Fibroblast of skin of scalp (primary cell): ENCODE measurements at regions not wholly inside any gene's neighbourhood (a gene's known extent, or its start where the extent isn't known, plus 50 kb on each side); places are given as distances from the start of the nearest gene placed in this dataset.

Experiments used
- DNase-seq: peaks from one replicate; pipeline ENCODE4 v3.0.0-alpha.2; 2013

DNA sequence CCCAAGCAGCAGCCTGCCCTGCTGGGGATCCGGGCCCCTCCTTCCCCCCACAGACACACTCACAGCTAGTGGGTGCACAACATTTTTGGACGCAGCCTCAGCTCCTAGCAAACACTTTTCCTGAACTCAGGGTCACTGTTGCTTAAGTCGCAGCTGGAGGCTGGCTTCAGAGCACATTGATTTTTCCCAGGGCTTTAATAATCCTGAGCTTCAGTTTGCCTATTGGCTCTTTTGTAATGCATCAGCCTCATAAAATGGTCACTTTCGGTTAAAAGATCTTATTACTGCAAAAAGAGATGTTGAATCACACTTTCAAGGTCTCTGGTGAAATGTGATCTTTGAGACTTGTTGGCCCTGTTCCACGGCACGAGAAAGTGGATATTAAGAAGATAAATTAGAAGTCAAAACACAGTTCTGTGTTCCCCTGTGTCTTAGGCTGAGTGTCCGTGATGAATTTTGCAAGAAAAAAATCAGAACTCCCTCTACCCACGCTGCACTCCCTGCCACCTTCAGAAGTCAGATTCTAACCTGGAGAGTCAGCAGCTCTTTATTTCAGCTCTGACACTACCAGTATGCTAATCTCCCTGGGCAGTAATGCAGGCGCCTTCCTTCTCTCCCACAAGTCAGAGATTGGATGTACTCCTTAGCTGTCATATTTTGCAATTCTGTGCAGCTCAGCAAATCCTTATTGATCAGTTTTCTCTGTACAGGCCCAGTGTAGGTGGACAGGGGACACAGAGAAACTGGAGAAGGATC, 158.2 kb upstream of the E2F8 start:
- peak; percentile 61 for DNase-seq

GRCh38 chr11:19398273-19398672, 157.5 kb upstream of the E2F8 start:
- DNase-seq, result no peak

DNA sequence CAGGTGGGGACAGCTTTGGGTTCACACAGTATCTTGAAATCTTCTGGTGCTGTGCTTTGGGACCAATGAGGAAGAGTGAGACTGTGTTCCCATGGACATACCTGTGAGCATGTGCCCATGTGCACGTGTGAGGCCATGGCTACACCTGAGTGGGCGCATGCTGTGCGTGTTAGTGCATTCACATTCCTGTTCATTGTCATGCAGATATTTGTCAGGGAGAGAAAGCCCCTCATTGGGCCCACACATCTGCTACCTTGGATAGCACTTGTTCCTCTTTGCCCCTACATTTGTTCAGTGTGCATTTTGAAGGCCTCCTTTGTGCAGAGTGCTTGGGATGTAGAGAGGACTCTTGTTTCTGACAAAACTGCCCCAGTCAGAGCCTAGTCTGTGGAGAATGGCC, 154.3 kb upstream of the E2F8 start:
- DNase-seq, result no peak

DNA sequence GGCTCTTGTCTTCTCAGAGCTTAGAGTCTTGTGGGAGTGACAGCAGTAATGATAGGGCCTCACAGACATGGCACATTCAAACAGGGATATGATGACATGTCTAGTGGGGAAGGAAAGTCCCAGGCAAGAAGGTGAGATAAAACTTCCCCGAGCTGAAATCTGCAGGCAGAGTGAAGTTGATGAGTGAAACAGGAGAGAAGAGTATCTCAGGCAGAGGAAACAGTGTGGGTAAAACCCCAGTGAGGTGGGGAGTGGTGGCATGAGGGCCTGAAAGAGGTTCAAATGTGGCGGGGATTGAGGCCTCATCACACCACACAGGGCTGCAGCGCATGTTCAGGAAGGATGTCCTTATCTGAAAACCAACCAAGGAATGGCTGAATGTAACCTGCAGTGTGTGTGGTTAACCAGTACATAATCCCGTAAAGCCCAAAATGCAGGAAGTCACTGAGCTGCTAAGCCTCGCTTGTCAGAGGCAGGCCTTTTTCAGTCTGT, 153.8 kb upstream of the E2F8 start:
- DNase-seq, result no peak

- peak; percentile 69 for DNase-seq
These were observed 153.2 kb upstream of the E2F8 start for GRCh38 chr11:19393941-19394340.

DNA sequence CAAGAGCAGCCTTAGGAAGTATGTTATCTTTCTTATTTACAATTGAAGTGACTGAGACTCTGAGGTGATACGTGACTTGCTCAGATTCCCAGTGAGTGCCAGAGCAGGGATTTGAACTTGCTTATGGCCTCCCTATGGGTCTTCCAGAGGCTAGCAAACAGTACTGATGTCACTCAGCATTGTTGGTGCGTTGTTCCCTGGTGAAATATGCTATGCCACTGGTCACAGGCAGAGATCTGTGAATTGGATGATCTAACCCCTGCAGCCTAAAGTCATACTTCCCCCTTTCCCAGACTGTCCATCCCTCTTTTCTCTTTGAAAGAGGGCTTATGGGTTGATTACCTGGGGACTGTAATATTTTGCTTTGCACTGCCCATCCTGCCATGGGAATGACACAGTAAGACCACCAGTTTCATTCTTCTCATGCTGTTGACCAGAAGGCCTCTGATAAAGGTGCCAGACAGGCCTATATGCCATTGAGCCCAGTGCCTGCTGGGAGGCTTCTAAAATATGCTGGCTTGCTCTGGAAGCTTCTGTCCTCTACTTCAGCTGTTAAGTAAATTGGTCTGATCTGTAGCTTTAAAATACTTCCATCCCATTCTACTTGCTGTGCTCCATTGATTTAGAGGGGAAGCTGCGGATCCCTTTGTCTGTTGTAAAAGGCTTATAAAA, 152.2 kb upstream of the E2F8 start:
- no peak for DNase-seq

GRCh38 chr11:19392321-19392720, 151.6 kb upstream of the E2F8 start:
- DNase-seq, result no peak

- DNase-seq, result no peak
These were observed 150.9 kb upstream of the E2F8 start for GRCh38 chr11:19391652-19392051.

DNA sequence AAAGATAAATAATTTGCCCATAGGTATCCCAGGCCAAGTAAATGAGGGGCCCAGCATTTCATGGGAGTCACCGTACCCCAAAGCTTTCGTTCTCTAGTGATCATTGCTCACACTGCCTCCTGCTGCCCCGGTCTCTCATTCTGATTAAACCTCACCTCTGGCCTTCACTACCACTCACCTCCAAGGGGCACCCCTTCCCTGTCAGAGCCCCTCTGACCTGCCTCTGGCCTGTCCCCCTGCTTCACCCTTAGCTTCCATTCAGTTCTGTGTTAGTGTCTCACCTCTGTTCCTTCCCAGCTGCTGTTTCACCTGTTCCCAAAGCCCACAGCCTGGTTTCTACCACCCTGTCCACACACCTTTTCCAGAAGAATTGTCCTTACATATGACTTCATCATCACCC, 150.3 kb upstream of the E2F8 start:
- DNase-seq, result no peak

- DNase-seq, result no peak
These were observed 149.1 kb upstream of the E2F8 start for GRCh38 chr11:19389787-19390303.

DNA sequence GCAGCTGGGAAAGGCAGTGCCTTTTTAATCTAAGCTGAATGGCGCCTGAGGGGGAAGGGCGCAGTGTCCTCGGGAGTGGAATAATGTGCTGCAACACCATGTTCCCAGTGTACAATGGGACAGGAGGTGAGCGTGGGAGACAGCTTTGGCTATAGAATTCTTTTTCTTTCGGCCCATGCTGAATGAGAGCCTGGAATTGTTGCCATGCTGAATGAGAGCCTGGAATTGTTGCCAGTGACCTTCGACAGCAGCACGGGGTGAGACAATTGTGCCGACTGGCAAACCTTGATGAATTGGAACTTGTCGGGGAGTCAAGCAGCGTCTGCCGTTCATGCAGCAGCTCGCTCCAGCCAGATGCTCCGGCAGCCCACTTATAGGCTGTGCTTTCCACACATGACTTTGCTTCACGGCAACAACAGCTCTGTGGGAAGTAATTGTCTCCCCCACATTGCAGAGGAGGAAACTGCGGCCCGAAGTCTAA, 141.4 kb upstream of the E2F8 start:
- DNase-seq, result no peak

GRCh38 chr11:19380375-19380774, 139.6 kb upstream of the E2F8 start:
- peak; percentile 90 for DNase-seq

- no peak for DNase-seq
These were observed 138.7 kb upstream of the E2F8 start for GRCh38 chr11:19379465-19379864.

DNA sequence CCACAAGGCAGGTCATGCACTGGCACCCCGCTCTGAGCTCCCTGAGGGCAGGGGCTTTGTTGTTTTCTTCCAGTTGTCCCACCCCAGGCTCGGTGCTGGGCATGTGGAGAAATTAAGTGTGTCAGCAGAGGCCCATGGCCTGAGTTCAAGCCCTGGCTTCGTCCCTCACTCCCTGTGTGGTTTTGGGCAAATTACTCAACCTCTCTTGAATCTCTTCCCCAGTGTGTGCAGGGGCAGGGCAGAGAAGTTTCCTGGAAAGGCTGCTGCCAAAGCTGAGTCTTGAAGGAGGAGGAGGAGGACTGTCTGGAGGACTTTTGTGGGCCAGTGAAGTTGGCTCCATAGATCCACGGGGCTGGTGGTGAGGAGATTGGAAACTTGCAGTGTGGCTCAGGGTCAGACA, 138.1 kb upstream of the E2F8 start:
- no peak for DNase-seq

- DNase-seq, result no peak
These were observed 137.1 kb upstream of the E2F8 start for GRCh38 chr11:19377881-19378280.

- no peak for DNase-seq
These were observed 134.7 kb upstream of the E2F8 start for GRCh38 chr11:19375440-19375839.

DNA sequence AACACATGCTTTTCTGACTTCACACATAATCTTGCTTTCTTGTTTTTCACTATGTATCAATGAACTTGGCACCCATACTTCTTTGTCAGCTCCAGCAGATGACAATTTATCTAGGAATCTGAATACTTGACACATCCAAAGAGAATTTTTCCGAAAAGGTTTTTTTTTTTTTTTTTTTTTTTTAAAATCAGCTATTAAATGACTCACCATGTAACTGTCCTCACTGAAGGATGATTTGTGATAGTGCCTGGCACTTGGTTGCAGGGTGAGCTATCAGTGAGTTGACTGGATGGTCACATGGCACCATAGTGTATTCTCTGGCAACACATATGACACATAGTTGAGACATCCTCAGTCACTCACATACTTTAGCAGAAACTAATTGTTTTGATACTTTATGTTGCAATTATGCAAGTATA, 133.4 kb upstream of the E2F8 start:
- DNase-seq, result peak; percentile 99

GRCh38 chr11:19372381-19372780, 131.6 kb upstream of the E2F8 start:
- no peak for DNase-seq

GRCh38 chr11:19370100-19370861, 129.5 kb upstream of the E2F8 start:
- DNase-seq, result peak; percentile 96

- peak; percentile 94 for DNase-seq
These were observed 128.1 kb upstream of the E2F8 start for GRCh38 chr11:19368726-19369375.

GRCh38 chr11:19366992-19367709, 126.4 kb upstream of the E2F8 start:
- peak; percentile 90 for DNase-seq
